Muscle layer of duodenum (tissue), 2 donors: ENCODE measurements at regions not wholly inside any gene's neighbourhood (a gene's known extent, or its start where the extent isn't known, plus 50 kb on each side); places are given as distances from the start of the nearest gene placed in this dataset.

Experiments
- H3K27ac ChIP-seq: one replicate; pipeline ENCODE4 v1.7.0; 2013; ENCODE audit warnings: mild to moderate bottlenecking, low read length
- H3K27me3 ChIP-seq: one replicate; pipeline ENCODE4 v1.7.0; 2013; ENCODE audit warnings: low read depth, mild to moderate bottlenecking, control low read depth, low read length
- H3K36me3 ChIP-seq, 2 donors: one replicate each; pipeline ENCODE4 v1.7.0; 2013; ENCODE audit warnings: low read length in 2 of 2, control low read depth in 1 of 2, mild to moderate bottlenecking in 1 of 2; ENCODE audit not compliant: insufficient read depth in 2 of 2, control insufficient read depth in 1 of 2
- H3K4me1 ChIP-seq, 2 donors: one replicate each; pipeline ENCODE4 v1.7.0; 2013; ENCODE audit warnings: low read length in 2 of 2, mild to moderate bottlenecking in 2 of 2, control low read depth in 1 of 2, moderate library complexity in 1 of 2; ENCODE audit not compliant: insufficient read depth in 2 of 2, control insufficient read depth in 1 of 2
- H3K4me3 ChIP-seq, 2 donors: one replicate each; pipeline ENCODE4 v1.7.0; 2013; ENCODE audit warnings: low read length in 2 of 2, low read depth in 1 of 2, mild to moderate bottlenecking in 1 of 2
- H3K9me3 ChIP-seq, 2 donors: one replicate each; pipeline ENCODE4 v1.7.0; 2013; ENCODE audit warnings: low read length in 2 of 2, control low read depth in 1 of 2, mild to moderate bottlenecking in 1 of 2; ENCODE audit not compliant: control insufficient read depth in 1 of 2
- donor health status: healthy.

- H3K9me3 ChIP-seq = no peaks in the 10 kb centered on the region
- no peaks in the 10 kb centered on the region for H3K36me3 ChIP-seq
- no peak overlapping the region for H3K27ac ChIP-seq
- no peaks in the 10 kb centered on the region for H3K4me1 ChIP-seq
- no peak overlapping the region for H3K4me3 ChIP-seq
- H3K27me3 ChIP-seq = no peaks in the 10 kb centered on the region
These were observed 519.6 kb upstream of the RAB6C start for GRCh38 chr2:129459881-129460280.

- no peak overlapping the region for H3K27ac ChIP-seq
- H3K4me3 ChIP-seq = no peak overlapping the region
- no peaks in the 10 kb centered on the region for H3K9me3 ChIP-seq
- no peaks in the 10 kb centered on the region for H3K4me1 ChIP-seq
- no peaks in the 10 kb centered on the region for H3K27me3 ChIP-seq
- H3K36me3 ChIP-seq = no peaks in the 10 kb centered on the region
These were observed 518.9 kb upstream of the RAB6C start for GRCh38 chr2:129460299-129461198.

GRCh38 chr2:129462349-129462748 lies 517.1 kb upstream of the RAB6C start:
- no peaks in the 10 kb centered on the region for H3K9me3 ChIP-seq
- H3K36me3 ChIP-seq = no peaks in the 10 kb centered on the region
- no peak overlapping the region for H3K27ac ChIP-seq
- H3K4me1 ChIP-seq = no peaks in the 10 kb centered on the region
- H3K4me3 ChIP-seq = no peak overlapping the region
- H3K27me3 ChIP-seq = no peaks in the 10 kb centered on the region

GRCh38 chr2:129462967-129463366 lies 516.5 kb upstream of the RAB6C start:
- H3K27ac ChIP-seq = no peak overlapping the region
- H3K27me3 ChIP-seq = no peaks in the 10 kb centered on the region
- no peaks in the 10 kb centered on the region for H3K4me1 ChIP-seq
- H3K36me3 ChIP-seq = no peaks in the 10 kb centered on the region
- H3K4me3 ChIP-seq = no peak overlapping the region
- H3K9me3 ChIP-seq = no peaks in the 10 kb centered on the region

- Histone ChIP-seq H3K27me3 (no peaks in the 10 kb centered on the region), H3K9me3 (no peaks in the 10 kb centered on the region), H3K36me3 (no peaks in the 10 kb centered on the region), H3K27ac (no peak overlapping the region), H3K4me1 (no peaks in the 10 kb centered on the region), H3K4me3 (no peak overlapping the region)
These were observed 515.4 kb upstream of the RAB6C start for GRCh38 chr2:129464036-129464435.

- no peak overlapping the region for H3K27ac ChIP-seq
- H3K36me3 ChIP-seq = no peaks in the 10 kb centered on the region
- no peak overlapping the region for H3K4me3 ChIP-seq
- no peaks in the 10 kb centered on the region for H3K4me1 ChIP-seq
- no peaks in the 10 kb centered on the region for H3K27me3 ChIP-seq
- no peaks in the 10 kb centered on the region for H3K9me3 ChIP-seq
These were observed 514.8 kb upstream of the RAB6C start for GRCh38 chr2:129464631-129465030.

- Histone ChIP-seq H3K27ac (no peak overlapping the region), H3K36me3 (no peaks in the 10 kb centered on the region), H3K4me3 (no peak overlapping the region), H3K27me3 (no peaks in the 10 kb centered on the region), H3K9me3 (no peaks in the 10 kb centered on the region), H3K4me1 (no peaks in the 10 kb centered on the region)
These were observed 514.4 kb upstream of the RAB6C start for GRCh38 chr2:129465045-129465444.

GRCh38 chr2:129466389-129466788 lies 513.1 kb upstream of the RAB6C start:
- H3K36me3 ChIP-seq = no peaks in the 10 kb centered on the region
- H3K4me3 ChIP-seq = no peak overlapping the region
- no peaks in the 10 kb centered on the region for H3K4me1 ChIP-seq
- no peaks in the 10 kb centered on the region for H3K9me3 ChIP-seq
- H3K27ac ChIP-seq = no peak overlapping the region
- H3K27me3 ChIP-seq = no peaks in the 10 kb centered on the region

GRCh38 chr2:129467012-129467779 lies 512.3 kb upstream of the RAB6C start:
- Histone ChIP-seq H3K9me3 (no peaks in the 10 kb centered on the region), H3K4me1 (no peaks in the 10 kb centered on the region), H3K27me3 (no peaks in the 10 kb centered on the region), H3K36me3 (no peaks in the 10 kb centered on the region), H3K4me3 (no peak overlapping the region), H3K27ac (no peak overlapping the region)

GRCh38 chr2:129467941-129468340 lies 511.5 kb upstream of the RAB6C start:
- H3K36me3 ChIP-seq = no peaks in the 10 kb centered on the region
- H3K4me1 ChIP-seq = no peaks in the 10 kb centered on the region
- no peak overlapping the region for H3K27ac ChIP-seq
- H3K9me3 ChIP-seq = no peaks in the 10 kb centered on the region
- H3K27me3 ChIP-seq = no peaks in the 10 kb centered on the region
- no peak overlapping the region for H3K4me3 ChIP-seq

GRCh38 chr2:129468879-129469278 lies 510.6 kb upstream of the RAB6C start:
- H3K27ac ChIP-seq = no peak overlapping the region
- no peaks in the 10 kb centered on the region for H3K9me3 ChIP-seq
- no peaks in the 10 kb centered on the region for H3K4me1 ChIP-seq
- no peaks in the 10 kb centered on the region for H3K36me3 ChIP-seq
- no peak overlapping the region for H3K4me3 ChIP-seq
- H3K27me3 ChIP-seq = no peaks in the 10 kb centered on the region
